ENCODE measurements at regions not wholly inside any gene's neighbourhood (a gene's known extent, or its start where the extent isn't known, plus 50 kb on each side); places are given as distances from the start of the nearest gene placed in this dataset.

DNA sequence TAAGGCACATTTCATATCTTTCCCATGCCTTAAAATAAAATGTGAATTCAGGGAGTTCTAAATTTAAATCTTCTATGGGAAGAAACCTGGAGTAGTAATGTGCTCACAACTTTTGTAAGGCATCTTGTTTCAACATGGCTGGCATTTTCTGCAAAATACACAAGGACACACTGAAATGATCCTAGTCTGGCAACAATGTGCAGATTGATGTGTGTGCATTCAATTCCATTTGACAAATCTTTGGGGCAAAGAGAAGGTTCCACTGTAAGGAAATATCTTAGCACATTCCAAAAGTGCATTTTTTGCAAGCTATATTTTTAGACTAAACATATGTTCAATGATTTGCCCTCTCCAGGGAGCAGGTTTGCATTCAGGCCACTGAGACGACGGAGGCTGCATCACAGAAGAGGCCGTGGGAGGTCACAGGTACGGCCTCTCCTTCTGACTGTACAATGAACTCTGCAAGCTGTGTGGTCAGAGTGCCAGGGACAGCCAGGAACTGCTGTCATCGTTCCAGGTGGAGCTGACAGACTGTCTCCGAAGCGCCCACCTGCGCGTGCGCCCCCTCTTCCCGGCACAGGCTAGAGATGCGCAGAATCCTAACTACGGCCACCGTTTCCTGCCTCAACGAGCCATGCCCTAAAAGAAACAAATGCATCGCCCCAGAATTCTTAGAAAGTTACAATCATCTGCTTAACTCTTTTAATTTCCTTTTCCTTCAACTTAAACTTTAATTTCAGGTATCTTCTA lies 149.2 kb upstream of the POU3F3 start:
- Histone ChIP-seq H3K27me3 (no peaks in the 10 kb centered on the region), H3K9me2 (replicated peaks; ENCODE audit: insufficient read depth) (no peaks in the 10 kb centered on the region), H3K36me3 (replicated peaks; ENCODE audit: insufficient read depth, low read depth) (no peaks in the 10 kb centered on the region), H3K27ac (no peak overlapping the region), H3K4me3 (no peak overlapping the region), H3K9me3 (ENCODE audit: low read depth) (no peaks in the 10 kb centered on the region), H3K4me2 (no peak overlapping the region), H4K20me1 (ENCODE audit: insufficient read depth, poor library complexity, severe bottlenecking) (no peaks in the 10 kb centered on the region), H3K79me2 (no peaks in the 10 kb centered on the region), H3K4me1 (ENCODE audit: insufficient read depth) (no peaks in the 10 kb centered on the region), H2AFZ (no peak overlapping the region)
- DNase-seq (ENCODE audit: low spot score), result no peak
- TF ChIP-seq EZH2phosphoT487 (IDR thresholded peaks at IDR 0.05; ENCODE audit: low read depth, severe bottlenecking, unreplicated experiment), result no peak
- TF ChIP-seq, protein P1, sequence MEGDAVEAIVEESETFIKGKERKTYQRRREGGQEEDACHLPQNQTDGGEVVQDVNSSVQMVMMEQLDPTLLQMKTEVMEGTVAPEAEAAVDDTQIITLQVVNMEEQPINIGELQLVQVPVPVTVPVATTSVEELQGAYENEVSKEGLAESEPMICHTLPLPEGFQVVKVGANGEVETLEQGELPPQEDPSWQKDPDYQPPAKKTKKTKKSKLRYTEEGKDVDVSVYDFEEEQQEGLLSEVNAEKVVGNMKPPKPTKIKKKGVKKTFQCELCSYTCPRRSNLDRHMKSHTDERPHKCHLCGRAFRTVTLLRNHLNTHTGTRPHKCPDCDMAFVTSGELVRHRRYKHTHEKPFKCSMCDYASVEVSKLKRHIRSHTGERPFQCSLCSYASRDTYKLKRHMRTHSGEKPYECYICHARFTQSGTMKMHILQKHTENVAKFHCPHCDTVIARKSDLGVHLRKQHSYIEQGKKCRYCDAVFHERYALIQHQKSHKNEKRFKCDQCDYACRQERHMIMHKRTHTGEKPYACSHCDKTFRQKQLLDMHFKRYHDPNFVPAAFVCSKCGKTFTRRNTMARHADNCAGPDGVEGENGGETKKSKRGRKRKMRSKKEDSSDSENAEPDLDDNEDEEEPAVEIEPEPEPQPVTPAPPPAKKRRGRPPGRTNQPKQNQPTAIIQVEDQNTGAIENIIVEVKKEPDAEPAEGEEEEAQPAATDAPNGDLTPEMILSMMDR (IDR thresholded peaks at IDR 0.05; ENCODE audit: poor library complexity), result no peak
- TF ChIP-seq EZH2 (IDR thresholded peaks at IDR 0.05; ENCODE audit: borderline replicate concordance), result no peak
- WGBS (ENCODE audit: low lambda C conversion rate, missing lambda C conversion rate), result 92% methylated on average over 16 of the region's 16 CpGs

DNA sequence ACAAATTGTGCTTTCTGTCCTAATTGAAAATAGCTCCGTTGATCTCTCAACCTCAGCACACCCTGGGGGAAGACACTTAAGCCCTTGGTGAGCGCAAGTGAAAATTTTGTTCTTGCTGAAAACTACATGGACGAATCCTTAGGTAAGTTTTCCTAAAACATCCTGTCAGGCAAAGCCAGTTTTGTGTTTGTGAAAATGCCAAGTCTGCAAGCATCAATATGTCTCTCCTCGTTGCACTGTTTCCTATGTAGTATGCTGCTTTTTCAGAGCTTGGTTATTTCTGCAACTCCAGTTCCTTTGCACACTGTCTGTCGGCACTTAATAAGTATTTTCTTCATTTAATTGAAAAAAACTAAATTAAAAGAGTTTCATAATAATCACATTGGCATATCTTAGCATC lies 146.9 kb upstream of the POU3F3 start:
- H3K4me2 ChIP-seq, result no peak overlapping the region
- no peaks in the 10 kb centered on the region for H3K9me2 ChIP-seq (replicated peaks; ENCODE audit: insufficient read depth)
- no peaks in the 10 kb centered on the region for H3K9me3 ChIP-seq (ENCODE audit: low read depth)
- no peak overlapping the region for H2AFZ ChIP-seq
- no peaks in the 10 kb centered on the region for H3K36me3 ChIP-seq (replicated peaks; ENCODE audit: insufficient read depth, low read depth)
- no peak for DNase-seq (ENCODE audit: low spot score)
- WGBS (ENCODE audit: low lambda C conversion rate, missing lambda C conversion rate), result 84% methylated on average over 5 of the region's 5 CpGs
- TF ChIP-seq EZH2phosphoT487 (IDR thresholded peaks at IDR 0.05; ENCODE audit: low read depth, severe bottlenecking, unreplicated experiment) (no peak), EZH2 (IDR thresholded peaks at IDR 0.05; ENCODE audit: borderline replicate concordance) (no peak)
- TF ChIP-seq, protein P1 (IDR thresholded peaks at IDR 0.05; ENCODE audit: poor library complexity), result no peak
- H4K20me1 ChIP-seq (ENCODE audit: insufficient read depth, poor library complexity, severe bottlenecking), result no peaks in the 10 kb centered on the region
- no peak overlapping the region for H3K27ac ChIP-seq
- no peaks in the 10 kb centered on the region for H3K79me2 ChIP-seq
- no peak overlapping the region for H3K4me3 ChIP-seq
- H3K27me3 ChIP-seq, result no peaks in the 10 kb centered on the region
- H3K4me1 ChIP-seq (ENCODE audit: insufficient read depth), result no peaks in the 10 kb centered on the region

GRCh38 chr2:104708967-104709366 lies 144.9 kb upstream of the POU3F3 start:
- Histone ChIP-seq H3K27ac (no peak overlapping the region), H3K4me3 (no peak overlapping the region), H3K4me2 (no peak overlapping the region), H3K36me3 (replicated peaks; ENCODE audit: insufficient read depth, low read depth) (no peaks in the 10 kb centered on the region), H2AFZ (no peak overlapping the region), H3K9me3 (ENCODE audit: low read depth) (no peaks in the 10 kb centered on the region), H3K27me3 (no peaks in the 10 kb centered on the region), H3K9me2 (replicated peaks; ENCODE audit: insufficient read depth) (no peaks in the 10 kb centered on the region), H4K20me1 (ENCODE audit: insufficient read depth, poor library complexity, severe bottlenecking) (no peaks in the 10 kb centered on the region), H3K79me2 (no peaks in the 10 kb centered on the region), H3K4me1 (ENCODE audit: insufficient read depth) (no peaks in the 10 kb centered on the region)
- 91% methylated on average over 3 of the region's 3 CpGs for WGBS (ENCODE audit: low lambda C conversion rate, missing lambda C conversion rate)
- TF ChIP-seq, protein P1 (IDR thresholded peaks at IDR 0.05; ENCODE audit: poor library complexity), result no peak
- TF ChIP-seq EZH2phosphoT487 (IDR thresholded peaks at IDR 0.05; ENCODE audit: low read depth, severe bottlenecking, unreplicated experiment), result no peak
- TF ChIP-seq EZH2 (IDR thresholded peaks at IDR 0.05; ENCODE audit: borderline replicate concordance), result no peak
- DNase-seq (ENCODE audit: low spot score), result no peak
